C1 segment of cervical spinal cord (tissue), 14 donors: ENCODE measurements at regions not wholly inside any gene's neighbourhood (a gene's known extent, or its start where the extent isn't known, plus 50 kb on each side); places are given as distances from the start of the nearest gene placed in this dataset.

Experiments used
- DNase-seq, 14 donors: peaks; one replicate each; lab custom pipeline; 2025; lab: John Stamatoyannopoulos, UW

DNA sequence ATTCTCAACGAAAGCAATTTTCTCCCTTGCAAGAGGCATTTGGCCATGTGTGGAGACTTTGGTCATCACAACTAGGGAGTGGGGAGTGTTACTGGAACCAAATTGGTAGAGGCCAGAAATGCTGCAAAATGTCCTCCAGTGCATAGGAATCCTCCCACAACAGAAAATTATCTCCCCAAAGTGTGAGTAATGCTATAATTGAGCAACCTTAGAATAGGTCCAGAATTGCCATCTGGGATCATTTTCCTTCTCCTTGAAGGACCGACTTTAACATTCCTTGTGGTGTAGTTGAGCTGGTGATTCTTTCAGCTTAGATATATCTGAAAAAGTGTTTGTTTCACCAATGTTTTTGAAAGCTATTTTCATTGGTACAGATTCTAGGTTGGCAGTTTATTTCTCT lies 111.2 kb upstream of the SMIM21 start:
- DNase-seq = no peak

DNA sequence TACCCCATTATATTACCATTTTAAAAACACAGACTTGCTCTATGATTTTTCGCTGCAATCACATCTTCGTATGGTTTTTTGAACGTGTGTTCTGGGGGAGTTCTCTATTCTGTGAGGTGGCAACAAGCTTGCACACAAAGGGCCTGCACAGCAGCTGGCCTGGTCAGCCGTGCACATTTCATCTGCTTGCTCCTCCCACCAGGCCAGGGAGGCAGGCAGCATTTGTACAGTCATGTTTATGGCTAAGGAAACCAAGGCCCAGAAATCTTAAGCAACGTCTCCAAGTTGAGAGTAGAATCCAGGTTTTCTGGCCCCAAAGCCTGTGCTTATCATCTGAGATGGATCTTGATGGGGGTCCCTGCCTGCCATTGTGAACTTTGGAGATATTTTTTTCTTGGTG lies 106.4 kb upstream of the SMIM21 start:
- no peak for DNase-seq

DNA sequence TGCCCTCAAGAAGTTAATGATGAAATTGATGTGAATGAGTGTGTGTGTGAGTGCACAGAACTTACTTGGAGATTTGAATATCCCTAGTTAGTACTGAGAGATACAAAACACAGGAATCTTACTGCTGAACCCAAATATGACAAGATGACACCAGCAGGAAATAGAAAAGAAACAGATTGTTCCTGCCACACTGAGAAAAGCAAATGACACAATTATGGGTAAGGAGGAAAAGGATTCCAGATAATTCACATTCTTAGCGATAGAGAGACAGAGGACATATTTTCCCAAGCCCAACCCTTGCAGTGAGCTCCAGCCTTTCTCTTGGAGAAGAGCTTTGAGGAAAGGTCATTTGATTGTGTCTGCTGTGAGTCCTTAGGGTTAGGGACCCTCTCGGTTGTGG lies 105.7 kb upstream of the SMIM21 start:
- no peak for DNase-seq

DNA sequence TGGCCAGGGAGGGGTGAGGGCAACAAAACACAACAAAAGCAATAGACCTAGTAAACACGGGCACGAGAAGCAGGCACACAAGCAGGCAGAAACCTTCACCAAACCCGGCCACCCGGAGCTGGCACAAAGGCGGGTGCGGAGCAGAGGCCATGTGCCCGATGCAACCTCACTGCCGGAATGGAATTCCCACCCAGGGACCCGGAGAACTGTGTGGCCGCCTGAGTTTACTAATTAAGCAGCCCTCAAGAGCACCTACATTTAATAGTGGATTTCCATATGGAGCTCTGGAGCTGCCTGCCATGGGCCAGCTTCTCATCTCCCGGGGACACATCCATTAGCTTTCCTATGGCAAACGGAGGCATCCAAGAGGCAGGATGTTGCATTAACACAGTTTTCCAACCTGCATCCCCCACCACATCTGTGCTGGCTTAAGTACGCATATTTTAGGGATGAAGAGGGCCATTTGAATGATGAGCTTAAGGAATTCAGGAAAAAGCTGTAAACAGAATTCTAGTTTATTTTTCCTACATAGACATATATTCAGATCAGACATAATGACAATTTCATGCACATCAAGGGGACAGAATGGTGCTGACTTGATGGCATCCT lies 104.5 kb upstream of the SMIM21 start:
- DNase-seq = no peak

DNA sequence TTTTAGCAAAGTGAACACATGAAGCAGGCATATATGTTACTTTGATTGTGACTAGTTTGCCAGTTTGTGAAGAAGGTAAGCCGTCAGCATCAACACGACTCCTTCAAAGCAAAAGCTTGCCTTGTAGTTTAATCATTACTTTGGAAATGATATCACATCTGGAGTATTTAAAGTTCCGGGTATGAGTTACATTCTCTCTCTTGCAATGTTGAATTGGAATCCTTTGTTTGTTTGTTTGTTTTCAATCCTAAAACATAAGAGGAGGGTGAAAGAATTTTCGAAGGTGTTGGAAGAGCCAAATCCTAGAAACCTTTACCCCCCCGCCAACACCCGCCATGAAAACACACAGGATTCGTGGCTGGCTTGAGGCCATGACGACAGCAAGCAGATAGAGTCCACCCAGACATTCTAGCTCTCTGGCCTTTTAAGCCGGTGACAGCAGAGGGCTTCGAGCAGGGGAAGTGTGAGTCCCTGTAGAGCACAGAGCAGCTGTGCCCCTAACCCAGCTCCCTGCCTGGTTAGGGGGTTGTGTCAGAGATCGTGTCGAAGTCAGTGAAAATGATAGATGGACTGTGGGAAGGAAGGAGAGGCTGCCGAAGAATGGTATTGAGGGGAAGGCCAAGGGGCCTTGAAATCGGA lies 103.8 kb upstream of the SMIM21 start:
- no peak for DNase-seq

DNA sequence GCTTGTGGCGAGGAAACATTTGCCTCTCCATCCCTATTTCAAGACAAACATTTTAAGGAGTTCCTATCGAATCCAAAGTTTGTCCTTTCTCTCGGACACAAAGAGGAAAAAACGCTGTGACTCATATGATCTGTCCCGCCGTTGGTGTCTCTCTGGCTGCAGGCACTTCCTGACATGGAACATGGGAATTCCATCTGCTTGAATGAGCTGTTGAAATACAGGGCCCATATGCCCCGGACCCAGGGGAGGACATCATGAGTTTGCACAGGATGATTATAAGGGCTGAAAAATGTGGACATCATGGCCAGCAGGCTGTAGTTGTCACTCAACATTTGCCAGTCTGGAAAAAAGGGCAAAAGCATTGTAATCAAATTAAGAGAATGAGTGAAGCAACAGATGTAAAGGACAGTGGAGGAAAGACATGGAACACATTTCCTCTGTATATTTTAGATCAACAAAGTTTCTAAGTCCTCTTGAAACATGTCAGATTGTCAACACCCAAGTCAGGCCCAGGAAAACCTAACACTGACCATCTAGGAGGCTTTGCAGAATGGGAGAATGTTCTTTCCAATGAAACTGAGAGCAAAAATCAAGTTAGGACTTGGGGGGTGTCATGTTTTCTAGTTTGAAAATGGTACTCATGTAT lies 103.2 kb upstream of the SMIM21 start:
- no peak for DNase-seq

DNA sequence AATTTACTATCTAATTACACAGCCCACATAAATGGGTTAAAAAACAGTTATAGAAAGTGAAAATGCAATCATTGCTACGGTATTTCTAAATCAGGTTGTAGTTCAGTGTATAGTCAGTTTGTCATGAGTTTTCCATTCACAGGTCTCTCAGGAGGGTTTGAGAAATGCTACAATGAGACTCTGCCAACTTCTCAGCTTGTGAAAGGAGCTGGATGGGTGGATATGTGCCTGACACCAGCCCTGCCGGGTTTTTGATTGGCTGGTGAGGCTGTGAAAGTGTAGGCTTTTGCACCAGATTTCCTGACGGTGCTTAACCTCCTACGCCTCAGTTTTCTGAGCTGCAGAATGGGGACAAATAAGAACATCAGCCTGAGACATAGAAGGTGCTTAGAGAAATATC lies 102.6 kb upstream of the SMIM21 start:
- DNase-seq = no peak

DNA sequence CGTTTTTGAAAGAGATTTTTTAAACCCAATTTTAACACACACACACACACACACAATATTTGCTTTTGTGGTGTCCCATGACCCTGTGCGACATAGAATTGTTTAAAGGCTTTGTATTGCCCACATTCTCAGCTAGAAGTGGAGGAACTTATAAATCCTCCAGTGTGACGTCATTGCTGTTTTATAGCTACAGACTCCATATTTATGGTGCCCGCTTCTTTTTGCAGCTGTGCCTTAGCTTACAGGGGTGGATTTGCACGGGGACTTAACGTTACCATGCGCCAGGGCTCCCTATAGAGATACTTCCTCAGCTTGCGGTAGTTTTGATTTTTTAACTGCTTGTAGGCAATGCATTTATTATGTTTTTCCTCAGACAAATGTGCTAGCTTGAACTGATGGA lies 101.9 kb upstream of the SMIM21 start:
- DNase-seq = no peak

DNA sequence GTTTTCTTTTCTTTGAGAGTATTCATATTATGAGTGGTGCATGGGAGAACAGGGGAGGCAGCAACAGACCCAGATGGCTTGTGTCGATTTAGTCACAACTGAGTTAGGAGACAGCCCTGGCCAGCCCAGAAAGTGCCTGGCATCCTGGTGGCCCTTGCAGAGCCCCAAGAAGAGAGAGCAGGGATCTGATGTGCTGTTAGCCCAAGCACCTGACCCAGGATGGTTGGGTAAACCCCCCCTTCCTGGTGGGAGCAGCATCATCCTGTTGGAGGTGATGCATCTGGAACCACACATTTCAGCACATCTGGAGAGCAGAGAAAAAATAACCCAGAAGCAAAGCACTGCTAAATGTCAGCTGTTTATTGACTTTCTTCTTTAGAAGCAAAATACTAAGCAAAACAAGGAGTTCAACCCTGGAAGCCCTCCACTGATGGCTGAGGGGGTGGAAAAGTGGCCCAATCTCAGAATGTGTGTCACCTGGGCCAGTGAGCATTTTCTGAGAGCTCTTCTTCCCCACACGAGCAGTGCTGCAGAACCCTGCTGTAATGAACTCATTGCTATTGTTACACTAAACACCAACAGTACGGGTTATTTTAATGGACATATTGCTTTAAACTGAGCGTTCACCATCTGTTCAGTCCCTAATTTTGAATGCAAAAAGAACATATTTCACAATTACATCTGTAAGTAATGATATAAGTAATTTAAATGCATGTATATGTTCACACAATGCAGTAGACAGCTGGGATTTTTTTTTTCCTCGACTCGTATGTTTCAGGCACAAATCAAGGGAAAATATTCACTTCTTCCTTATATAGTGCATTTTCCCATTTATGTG lies 100.6 kb upstream of the SMIM21 start:
- DNase-seq = no peak

DNA sequence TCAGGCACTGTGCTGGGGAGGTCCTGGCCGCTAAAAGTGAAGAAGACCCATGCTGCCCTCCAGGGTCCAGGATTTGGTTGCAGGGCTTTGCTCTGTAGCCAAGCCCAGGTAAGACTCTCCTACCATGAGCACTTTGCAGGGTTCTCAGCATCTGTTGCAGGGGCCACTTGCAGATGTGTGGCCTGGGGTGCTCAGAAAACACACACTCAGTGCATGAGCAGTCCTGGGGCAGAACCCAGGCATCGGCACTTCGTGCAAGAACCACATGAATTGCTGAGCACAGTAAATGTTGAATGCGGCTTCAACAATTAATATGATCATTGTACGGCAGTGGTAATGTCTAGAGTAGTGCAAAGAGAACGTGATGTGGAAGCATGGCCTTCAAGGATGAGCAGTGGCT lies 98.5 kb upstream of the SMIM21 start:
- no peak for DNase-seq

DNA sequence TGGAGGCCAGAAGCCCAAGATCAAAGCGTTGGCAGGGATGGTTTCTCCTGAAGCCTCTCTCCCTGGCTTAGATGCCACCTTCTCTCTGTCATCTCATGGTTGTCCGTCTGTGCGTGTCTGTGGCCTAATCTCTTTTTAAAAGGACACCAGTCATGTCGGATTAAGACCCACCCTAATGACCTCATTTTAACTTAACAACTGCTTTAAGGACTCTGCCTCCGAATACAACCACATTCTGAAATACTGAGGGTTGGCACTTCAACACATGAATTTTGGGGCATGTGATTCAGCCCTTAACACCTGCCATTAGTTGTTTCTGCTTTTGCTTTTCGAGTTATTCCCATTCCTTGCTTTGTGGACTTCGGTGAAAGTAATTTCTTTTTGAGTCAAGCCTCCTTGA lies 97.8 kb upstream of the SMIM21 start:
- no peak for DNase-seq

DNA sequence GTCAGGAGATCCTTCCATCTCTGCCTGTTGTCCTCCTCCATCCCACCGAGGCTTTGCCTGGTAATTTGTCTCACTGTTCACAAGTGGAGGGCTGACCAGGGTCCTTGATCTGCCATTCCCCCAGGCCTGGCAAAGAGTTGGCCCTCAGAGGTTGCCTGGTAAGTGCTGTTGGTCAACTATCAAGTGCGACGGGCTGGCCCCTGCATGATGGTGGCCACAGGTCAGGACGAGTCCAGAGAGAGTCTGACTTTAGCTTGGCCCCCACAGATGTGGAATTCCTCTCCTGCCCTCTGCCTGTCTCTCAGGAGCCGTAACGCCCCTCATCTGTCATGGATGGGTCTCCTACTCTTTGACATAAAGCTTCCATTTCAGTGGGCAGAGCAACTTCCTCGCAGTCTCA lies 97.3 kb upstream of the SMIM21 start:
- DNase-seq = no peak

DNA sequence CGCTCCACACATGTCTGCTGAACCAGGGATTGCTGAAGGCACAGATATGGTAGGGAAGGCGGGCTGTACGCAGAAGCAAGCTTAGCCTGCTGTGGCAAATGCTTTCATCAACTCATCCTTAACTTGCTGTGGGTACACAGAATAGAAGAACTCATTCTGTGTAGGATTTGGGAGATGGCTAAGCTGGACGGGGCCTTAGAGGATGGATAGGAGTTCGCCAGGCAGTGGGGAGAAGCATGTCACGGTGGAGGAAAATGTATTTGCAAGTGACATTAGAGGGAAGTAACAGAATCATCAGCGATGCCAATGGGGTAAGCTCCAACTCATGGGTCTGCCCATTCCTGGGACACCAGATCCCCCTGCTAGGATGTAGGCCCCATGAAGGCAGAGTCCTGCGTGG lies 96.7 kb upstream of the SMIM21 start:
- DNase-seq = no peak

DNA sequence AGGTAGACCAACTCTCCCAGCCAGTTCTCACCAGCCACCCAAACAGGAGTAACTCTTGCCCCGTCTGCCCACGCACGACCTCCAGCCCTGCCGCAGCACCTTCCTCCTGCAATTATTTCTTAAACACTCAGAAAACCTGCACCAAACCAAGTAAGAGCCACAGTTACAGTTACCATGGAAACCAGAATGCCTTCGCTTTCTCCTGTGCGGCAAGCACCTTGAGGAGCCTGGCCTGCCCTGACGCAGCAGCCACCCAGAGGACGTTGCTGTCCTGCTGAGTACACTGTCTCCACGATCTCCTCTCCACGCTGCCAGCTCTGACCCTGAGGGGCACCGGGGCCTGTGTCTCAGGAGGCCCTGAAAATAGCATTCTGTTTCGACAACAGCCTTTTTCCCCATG lies 94.3 kb upstream of the SMIM21 start:
- DNase-seq = no peak

DNA sequence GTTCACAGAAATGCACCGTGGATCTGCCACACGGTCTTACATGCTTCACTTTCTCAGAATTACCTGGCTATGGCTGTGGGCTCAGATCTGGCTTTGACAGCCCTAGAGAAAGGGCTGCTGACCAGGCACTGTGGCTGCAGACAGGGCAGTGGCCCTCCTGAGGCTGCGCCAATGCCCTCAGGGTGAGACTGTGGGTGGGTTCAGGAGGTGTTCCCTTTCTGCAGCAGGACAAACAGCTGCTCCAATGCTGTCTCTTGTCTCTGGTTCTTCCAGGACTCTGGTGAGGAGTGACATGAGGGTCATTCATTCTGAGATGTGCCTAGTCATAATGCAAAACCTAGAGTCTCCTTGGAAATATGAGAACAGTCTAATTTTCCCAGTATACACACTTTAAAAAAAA lies 90.5 kb upstream of the SMIM21 start:
- DNase-seq = no peak

DNA sequence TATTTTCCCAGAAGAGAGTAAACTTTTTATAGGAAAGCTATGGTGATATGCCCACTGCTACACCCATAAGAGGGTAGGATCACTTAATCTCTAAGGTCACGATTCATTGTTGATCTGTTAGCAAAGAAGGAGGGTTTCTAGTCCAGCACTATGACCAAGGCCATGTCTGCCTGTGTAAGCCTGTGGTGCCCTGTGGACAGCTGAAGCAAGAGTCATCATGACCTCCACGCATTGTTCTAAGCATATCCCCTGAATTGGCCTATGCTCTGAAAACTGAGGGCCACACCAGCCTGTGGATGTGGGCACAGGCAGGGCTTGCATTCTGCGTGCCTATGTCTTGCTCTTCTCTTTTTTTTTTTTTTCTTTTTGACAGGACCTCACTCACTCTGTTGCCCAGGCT lies 89.8 kb upstream of the SMIM21 start:
- DNase-seq = no peak

DNA sequence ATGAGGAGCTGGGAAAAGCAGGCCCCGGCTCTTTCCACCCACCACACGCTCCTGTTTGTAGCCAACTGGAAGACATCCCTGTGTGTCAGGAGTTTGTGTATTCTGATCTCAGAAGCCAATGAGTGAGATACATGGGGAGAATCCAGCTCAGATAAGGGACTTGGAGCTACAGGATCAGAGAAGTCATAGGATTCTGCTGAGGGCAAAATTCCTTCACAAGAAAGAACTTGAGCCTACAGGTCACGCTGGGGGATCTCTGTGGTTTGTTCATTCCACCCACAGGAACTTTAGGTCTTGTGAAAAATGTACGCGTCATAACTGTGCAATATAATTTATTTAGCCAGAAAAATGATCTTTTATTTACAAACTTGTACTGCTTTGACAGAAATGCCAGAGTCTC lies 80.1 kb upstream of the SMIM21 start:
- no peak for DNase-seq

DNA sequence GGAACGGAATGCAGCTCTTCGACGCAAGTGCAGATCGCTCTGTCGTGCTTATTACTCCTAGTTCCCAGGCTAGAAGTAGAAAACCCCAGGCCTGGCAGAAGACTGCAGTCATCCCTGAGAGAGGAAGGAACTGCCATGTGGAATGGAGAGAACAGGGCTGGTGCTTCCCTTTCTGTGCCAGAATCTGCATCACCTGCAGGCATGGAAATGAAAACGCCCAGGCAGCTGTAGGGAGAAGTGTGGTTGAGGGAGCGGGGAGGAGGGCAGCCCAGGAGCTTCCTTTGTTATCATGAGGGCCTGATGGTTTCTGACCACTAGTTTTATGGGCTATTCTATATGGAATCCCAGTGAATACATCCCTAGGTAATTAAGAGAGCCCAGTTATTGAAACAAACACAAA lies 79.4 kb upstream of the SMIM21 start:
- no peak for DNase-seq

DNA sequence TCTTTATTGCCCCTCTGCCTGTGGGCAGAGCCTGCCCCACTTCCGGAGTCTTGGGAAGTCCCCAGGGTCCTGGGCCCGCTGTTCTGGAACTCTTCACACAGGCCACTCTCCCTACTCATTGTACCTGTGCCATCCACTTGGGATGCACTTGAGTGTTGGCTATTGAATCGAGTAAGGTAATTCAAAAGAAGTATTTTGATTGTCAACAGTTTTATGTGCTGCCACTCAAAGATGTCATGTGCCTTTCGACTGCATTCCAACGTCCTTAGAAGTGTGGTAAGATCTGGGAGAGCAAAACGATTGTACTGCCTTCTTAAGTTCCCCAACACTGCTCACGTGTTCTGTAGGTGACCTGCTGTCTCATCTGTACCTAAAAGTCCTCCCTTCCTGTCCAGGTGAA lies 77.0 kb upstream of the SMIM21 start:
- DNase-seq = no peak

DNA sequence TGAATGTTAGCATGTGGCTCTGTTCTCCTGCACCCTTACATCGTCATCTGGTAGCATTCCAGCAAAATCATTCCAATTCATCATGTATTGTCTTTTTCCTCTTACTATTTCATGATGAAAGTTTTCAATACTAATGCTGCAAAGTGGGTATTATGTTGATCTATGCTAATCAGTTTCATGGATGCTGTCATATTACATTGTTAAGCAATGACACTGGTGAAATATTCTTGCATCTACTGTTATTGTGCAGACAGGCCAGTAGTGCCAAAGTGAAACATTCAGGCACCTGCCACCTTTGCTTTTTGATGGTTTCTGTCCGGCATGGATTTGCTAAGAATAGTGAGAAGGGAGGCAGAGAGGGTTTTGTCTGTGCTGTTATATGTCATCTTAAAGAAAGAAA lies 76.1 kb upstream of the SMIM21 start:
- no peak for DNase-seq

DNA sequence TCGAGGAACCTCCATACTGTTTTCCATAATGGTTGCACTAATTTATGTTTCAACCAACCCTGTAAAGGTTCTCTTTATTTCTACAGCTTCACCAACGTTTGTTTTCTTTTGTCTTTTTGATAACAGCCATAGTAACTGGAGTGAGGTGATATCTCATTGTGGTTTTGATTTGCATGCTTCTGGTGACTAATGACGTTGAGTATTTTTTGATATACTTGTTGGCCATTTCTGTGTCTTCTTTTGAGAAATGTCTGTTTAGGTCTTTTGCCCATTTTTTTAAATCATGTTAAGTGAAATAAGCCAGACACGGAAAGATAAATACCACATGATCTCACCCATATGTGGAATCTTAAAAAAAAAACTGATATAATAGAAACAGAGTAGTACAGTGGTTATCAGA lies 74.8 kb upstream of the SMIM21 start:
- no peak for DNase-seq

DNA sequence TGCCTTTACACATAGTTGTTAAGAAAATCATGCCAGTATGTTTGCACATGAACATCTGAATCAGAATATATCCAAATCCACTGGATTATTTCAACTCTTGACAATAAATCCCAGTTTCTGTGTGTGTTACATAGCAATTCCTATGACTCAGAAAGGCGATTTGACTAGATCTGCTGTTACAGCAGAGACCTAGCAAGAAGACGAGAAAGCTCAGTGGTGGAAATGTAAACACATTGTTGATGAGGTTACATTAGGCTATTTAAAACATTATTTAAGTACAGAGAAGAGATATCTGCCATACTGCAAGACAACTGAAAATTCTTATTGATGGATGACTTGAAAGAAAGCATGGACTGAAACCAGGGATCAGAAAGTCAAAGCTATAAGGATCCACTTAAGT lies 73.0 kb upstream of the SMIM21 start:
- DNase-seq = no peak
